ENCODE measurements at regions not wholly inside any gene's neighbourhood (a gene's known extent, or its start where the extent isn't known, plus 50 kb on each side); places are given as distances from the start of the nearest gene placed in this dataset.
A peak's percentile ranks its signal among the peaks of the same experiment; 100 is the strongest.
"Not testable (repeated sequence)": the region's sequence is repeated elsewhere in the genome, so short reads cannot be mapped to it uniquely, and the experiment has no call there.

- no peak for DNase-seq (ENCODE audit: low read depth)
- in situ Hi-C loops (cut with HindIII; ENCODE audit: low pct_unique_long_range_greater_than_20kb, low sequenced_read_pairs): no loop called here
Observed at GRCh38 chr5:26578002-26578401, 460.4 kb downstream of the CDH9 start.

GRCh38 chr5:26572480-26572879, 465.9 kb downstream of the CDH9 start:
- DNase-seq (ENCODE audit: low read depth): no peak

GRCh38 chr5:26569929-26570258, 468.5 kb downstream of the CDH9 start:
- in situ Hi-C loops (cut with HindIII; ENCODE audit: low pct_unique_long_range_greater_than_20kb, low sequenced_read_pairs): no loop called here
- no peak for DNase-seq (ENCODE audit: low read depth)

More at GRCh38 chr5:26572480-26572879, 465.9 kb downstream of the CDH9 start:
- in situ Hi-C loops (cut with HindIII; ENCODE audit: low pct_unique_long_range_greater_than_20kb, low sequenced_read_pairs): no loop called here

GRCh38 chr5:26569241-26569928, 469.0 kb downstream of the CDH9 start:
- no peak for DNase-seq (ENCODE audit: low read depth)
- in situ Hi-C loops (cut with HindIII; ENCODE audit: low pct_unique_long_range_greater_than_20kb, low sequenced_read_pairs): no loop called here

- in situ Hi-C loops (cut with HindIII; ENCODE audit: low pct_unique_long_range_greater_than_20kb, low sequenced_read_pairs): no loop called here
Observed at GRCh38 chr5:26568316-26568715, 470.1 kb downstream of the CDH9 start.

GRCh38 chr5:26563979-26564378, 474.4 kb downstream of the CDH9 start:
- in situ Hi-C loops (cut with HindIII; ENCODE audit: low pct_unique_long_range_greater_than_20kb, low sequenced_read_pairs): no loop called here
- no peak for DNase-seq (ENCODE audit: low read depth)

More at GRCh38 chr5:26568316-26568715, 470.1 kb downstream of the CDH9 start:
- DNase-seq (ENCODE audit: low read depth): no peak

- peak; percentile 71 for DNase-seq (ENCODE audit: low read depth)
- in situ Hi-C loops (cut with HindIII; ENCODE audit: low pct_unique_long_range_greater_than_20kb, low sequenced_read_pairs): no loop called here
Observed at GRCh38 chr5:26553079-26553478, 485.3 kb downstream of the CDH9 start.

GRCh38 chr5:26543987-26544386, 494.4 kb downstream of the CDH9 start:
- in situ Hi-C loops (cut with HindIII; ENCODE audit: low pct_unique_long_range_greater_than_20kb, low sequenced_read_pairs): no loop called here
- no peak for DNase-seq (ENCODE audit: low read depth)

- in situ Hi-C loops (cut with HindIII; ENCODE audit: low pct_unique_long_range_greater_than_20kb, low sequenced_read_pairs): no loop called here
- no peak for DNase-seq (ENCODE audit: low read depth)
Observed at GRCh38 chr5:26538226-26538625, 500.2 kb downstream of the CDH9 start.

GRCh38 chr5:26535215-26535614, 503.2 kb downstream of the CDH9 start:
- no peak for DNase-seq (ENCODE audit: low read depth)
- in situ Hi-C loops (cut with HindIII; ENCODE audit: low pct_unique_long_range_greater_than_20kb, low sequenced_read_pairs): no loop called here

- in situ Hi-C loops (cut with HindIII; ENCODE audit: low pct_unique_long_range_greater_than_20kb, low sequenced_read_pairs): no loop called here
Observed at GRCh38 chr5:26530305-26530704, 508.1 kb downstream of the CDH9 start.

GRCh38 chr5:26519245-26519644, 519.1 kb downstream of the CDH9 start:
- no peak for DNase-seq (ENCODE audit: low read depth)
- in situ Hi-C loops (cut with HindIII; ENCODE audit: low pct_unique_long_range_greater_than_20kb, low sequenced_read_pairs): no loop called here

More at GRCh38 chr5:26530305-26530704, 508.1 kb downstream of the CDH9 start:
- DNase-seq (ENCODE audit: low read depth): no peak

- no peak for DNase-seq (ENCODE audit: low read depth)
- in situ Hi-C loops (cut with HindIII; ENCODE audit: low pct_unique_long_range_greater_than_20kb, low sequenced_read_pairs): no loop called here
Observed at GRCh38 chr5:26518065-26518464, 520.3 kb downstream of the CDH9 start.

- in situ Hi-C loops (cut with HindIII; ENCODE audit: low pct_unique_long_range_greater_than_20kb, low sequenced_read_pairs): no loop called here
- no peak for DNase-seq (ENCODE audit: low read depth)
Observed at GRCh38 chr5:26498972-26499371, 539.4 kb downstream of the CDH9 start.

- DNase-seq (ENCODE audit: low read depth): no peak
- in situ Hi-C loops (cut with HindIII; ENCODE audit: low pct_unique_long_range_greater_than_20kb, low sequenced_read_pairs): no loop called here
Observed at GRCh38 chr5:26495437-26495836, 542.9 kb downstream of the CDH9 start.

- DNase-seq (ENCODE audit: low read depth): peak; percentile 2
- in situ Hi-C loops (cut with HindIII; ENCODE audit: low pct_unique_long_range_greater_than_20kb, low sequenced_read_pairs): no loop called here
Observed at GRCh38 chr5:26492906-26493459, 545.4 kb downstream of the CDH9 start.

- in situ Hi-C loops (cut with HindIII; ENCODE audit: low pct_unique_long_range_greater_than_20kb, low sequenced_read_pairs): no loop called here
Observed at GRCh38 chr5:26487553-26487952, 550.8 kb downstream of the CDH9 start.

GRCh38 chr5:26486631-26487030, 551.8 kb downstream of the CDH9 start:
- no peak for DNase-seq (ENCODE audit: low read depth)
- in situ Hi-C loops (cut with HindIII; ENCODE audit: low pct_unique_long_range_greater_than_20kb, low sequenced_read_pairs): no loop called here

More at GRCh38 chr5:26487553-26487952, 550.8 kb downstream of the CDH9 start:
- no peak for DNase-seq (ENCODE audit: low read depth)

GRCh38 chr5:26485146-26485860, 553.1 kb downstream of the CDH9 start:
- DNase-seq (ENCODE audit: low read depth); in situ Hi-C loops (cut with HindIII; ENCODE audit: low pct_unique_long_range_greater_than_20kb, low sequenced_read_pairs): not testable (repeated sequence)

All from Caki2 (cell line).